T-helper 2 cell treated with Interferon-gamma antibody and Interleukin-4, amounts not matched to agents 5 μg/mL and 100 μg/mL, for 36 hours (primary cell): ENCODE measurements at regions not wholly inside any gene's neighbourhood (a gene's known extent, or its start where the extent isn't known, plus 50 kb on each side); places are given as distances from the start of the nearest gene placed in this dataset.

ENCODE experiments used
- DNase-seq: peaks from one replicate; pipeline ENCODE4 v3.0.0; 2021; ENCODE audit warnings: low spot score
- H3K27ac Mint-ChIP-seq: one replicate; pipeline ENCODE4 v1.8.0; 2021; ENCODE audit warnings: mild to moderate bottlenecking, mixed read lengths
- H3K27me3 Mint-ChIP-seq: one replicate; pipeline ENCODE4 v1.8.0; 2021; ENCODE audit warnings: low read depth, mixed read lengths
- H3K36me3 Mint-ChIP-seq: one replicate; pipeline ENCODE4 v1.8.0; 2021; ENCODE audit warnings: low read depth, mixed read lengths
- H3K4me1 Mint-ChIP-seq: one replicate; pipeline ENCODE4 v1.8.0; 2021; ENCODE audit warnings: low read depth, mixed read lengths
- H3K4me3 Mint-ChIP-seq: one replicate; pipeline ENCODE4 v1.8.0; 2022; ENCODE audit warnings: mild to moderate bottlenecking, moderate library complexity, mixed read lengths
- H3K9me3 Mint-ChIP-seq: one replicate; pipeline ENCODE4 v1.8.0; 2021; ENCODE audit warnings: mixed read lengths

DNA sequence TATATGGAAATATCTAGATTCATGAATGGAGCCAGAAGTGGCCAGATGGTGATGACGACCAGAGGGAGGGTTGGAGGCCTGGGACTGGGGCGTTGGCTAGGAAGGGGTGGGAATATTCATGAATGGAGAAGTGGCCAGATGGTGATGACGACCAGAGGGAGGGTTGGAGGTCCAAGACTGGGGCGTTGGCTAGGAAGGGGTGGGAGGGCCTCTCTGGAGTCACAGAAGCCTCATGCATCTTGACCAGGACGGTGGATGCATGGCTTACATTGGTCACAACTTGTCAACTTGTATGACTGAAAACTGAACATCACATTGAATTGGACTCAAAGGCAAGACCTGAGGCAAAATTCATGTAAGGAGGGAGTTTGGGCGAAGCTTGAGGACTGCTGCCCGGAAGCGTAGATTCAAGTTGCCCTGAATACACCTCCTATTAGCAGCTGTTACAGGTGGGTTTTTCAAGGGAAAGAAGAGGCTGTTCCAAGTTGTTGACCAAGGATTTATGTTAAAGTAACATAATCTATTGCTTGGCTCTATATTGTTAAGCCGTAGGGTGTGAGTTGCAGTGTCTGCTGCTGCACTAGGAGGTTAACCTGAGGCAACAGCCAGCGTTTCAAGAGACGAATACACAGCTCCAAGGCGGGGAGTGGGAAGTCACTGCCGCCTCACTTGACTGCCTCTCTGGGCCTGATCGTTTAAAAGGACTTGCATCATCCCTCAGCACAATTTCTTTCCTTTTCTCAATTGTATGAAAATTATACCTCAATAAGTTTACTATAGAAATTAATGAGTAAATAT lies 55.1 kb upstream of the FAM20C start:
- no peak for DNase-seq
- H3K4me1 Mint-ChIP-seq = no peaks in the 10 kb centered on the region
- H3K36me3 Mint-ChIP-seq = no peaks in the 10 kb centered on the region
- no peak overlapping the region for H3K4me3 Mint-ChIP-seq
- H3K9me3 Mint-ChIP-seq = no peaks in the 10 kb centered on the region
- peaks cover 4% of the 10 kb centered on the region for H3K27me3 Mint-ChIP-seq
- H3K27ac Mint-ChIP-seq = no peak overlapping the region

GRCh38 chr7:139131-139530 lies 53.2 kb upstream of the FAM20C start:
- H3K27ac Mint-ChIP-seq = no peak overlapping the region

GRCh38 chr7:139561-140243 lies 52.7 kb upstream of the FAM20C start:
- no peak overlapping the region for H3K4me3 Mint-ChIP-seq
- H3K4me1 Mint-ChIP-seq = no peaks in the 10 kb centered on the region
- no peak for DNase-seq
- peaks cover 4% of the 10 kb centered on the region for H3K27me3 Mint-ChIP-seq
- H3K36me3 Mint-ChIP-seq = no peaks in the 10 kb centered on the region
- no peaks in the 10 kb centered on the region for H3K9me3 Mint-ChIP-seq
- H3K27ac Mint-ChIP-seq = no peak overlapping the region

More at GRCh38 chr7:139131-139530, 53.2 kb upstream of the FAM20C start:
- H3K9me3 Mint-ChIP-seq = no peaks in the 10 kb centered on the region
- no peak for DNase-seq
- no peaks in the 10 kb centered on the region for H3K4me1 Mint-ChIP-seq
- no peaks in the 10 kb centered on the region for H3K36me3 Mint-ChIP-seq
- H3K27me3 Mint-ChIP-seq = peaks cover 4% of the 10 kb centered on the region
- H3K4me3 Mint-ChIP-seq = no peak overlapping the region

- no peak for DNase-seq
- no peak overlapping the region for H3K4me3 Mint-ChIP-seq
- H3K4me1 Mint-ChIP-seq = no peaks in the 10 kb centered on the region
- H3K9me3 Mint-ChIP-seq = no peaks in the 10 kb centered on the region
- no peaks in the 10 kb centered on the region for H3K36me3 Mint-ChIP-seq
- peaks cover 4% of the 10 kb centered on the region for H3K27me3 Mint-ChIP-seq
- no peak overlapping the region for H3K27ac Mint-ChIP-seq
Observed at GRCh38 chr7:140996-141395, 51.4 kb upstream of the FAM20C start.

- Mint-ChIP-seq H3K4me1 (no peaks in the 10 kb centered on the region), H3K4me3 (no peak overlapping the region), H3K27ac (no peak overlapping the region), H3K9me3 (no peaks in the 10 kb centered on the region), H3K36me3 (peaks cover 5% of the 10 kb centered on the region), H3K27me3 (no peaks in the 10 kb centered on the region)
- no peak for DNase-seq
Observed at GRCh38 chr7:142248-142941, 50.0 kb upstream of the FAM20C start.
